ENCODE measurements at regions not wholly inside any gene's neighbourhood (a gene's known extent, or its start where the extent isn't known, plus 50 kb on each side); places are given as distances from the start of the nearest gene placed in this dataset.

- TF ChIP-seq POLR2AphosphoS5 (IDR thresholded peaks at IDR 0.05; ENCODE audit: insufficient read depth in 1 of 2, low read depth in 1 of 2) (no peak), CTCF (IDR thresholded peaks at IDR 0.05) (no peak)
These were observed 102.4 kb upstream of the CRHR1 start for GRCh38 chr17:45681706-45682105.

Data from vagina (tissue), 2 donors.